ENCODE measurements at regions not wholly inside any gene's neighbourhood (a gene's known extent, or its start where the extent isn't known, plus 50 kb on each side); places are given as distances from the start of the nearest gene placed in this dataset.

DNA sequence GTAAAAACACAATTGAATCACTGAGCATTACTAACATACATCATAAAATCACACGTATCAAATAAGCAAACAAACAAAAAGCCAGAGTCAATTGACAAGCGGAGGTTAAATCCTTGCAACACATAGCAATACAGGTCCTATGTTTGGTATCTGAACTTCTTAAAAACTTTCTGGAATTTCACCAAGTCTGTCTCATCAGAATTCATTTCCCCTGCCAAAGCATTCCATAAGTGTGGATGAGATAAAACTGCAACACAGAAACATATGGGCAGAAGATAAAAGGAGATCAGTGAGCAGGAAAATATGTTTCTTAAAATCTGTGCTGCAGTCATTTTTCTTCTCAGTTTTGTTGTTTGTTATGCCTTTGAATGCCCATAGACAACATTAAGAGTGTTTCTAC lies 1155.5 kb downstream of the TBL1XR1 start:
- no CpG with 5 or more reads among the region's 2 CpGs for WGBS (ENCODE audit: extremely low coverage, insufficient read length, low lambda C conversion rate)
- 0 out of 2 replicates have a peak, but pooled peaks cover 2% of the 10 kb centered on the region for H3K4me1 ChIP-seq (ENCODE audit: insufficient read depth, low read length)
- H3K14ac ChIP-seq (ENCODE audit: insufficient read depth, low read length): no peak overlapping the region
- TF ChIP-seq, protein P1, sequence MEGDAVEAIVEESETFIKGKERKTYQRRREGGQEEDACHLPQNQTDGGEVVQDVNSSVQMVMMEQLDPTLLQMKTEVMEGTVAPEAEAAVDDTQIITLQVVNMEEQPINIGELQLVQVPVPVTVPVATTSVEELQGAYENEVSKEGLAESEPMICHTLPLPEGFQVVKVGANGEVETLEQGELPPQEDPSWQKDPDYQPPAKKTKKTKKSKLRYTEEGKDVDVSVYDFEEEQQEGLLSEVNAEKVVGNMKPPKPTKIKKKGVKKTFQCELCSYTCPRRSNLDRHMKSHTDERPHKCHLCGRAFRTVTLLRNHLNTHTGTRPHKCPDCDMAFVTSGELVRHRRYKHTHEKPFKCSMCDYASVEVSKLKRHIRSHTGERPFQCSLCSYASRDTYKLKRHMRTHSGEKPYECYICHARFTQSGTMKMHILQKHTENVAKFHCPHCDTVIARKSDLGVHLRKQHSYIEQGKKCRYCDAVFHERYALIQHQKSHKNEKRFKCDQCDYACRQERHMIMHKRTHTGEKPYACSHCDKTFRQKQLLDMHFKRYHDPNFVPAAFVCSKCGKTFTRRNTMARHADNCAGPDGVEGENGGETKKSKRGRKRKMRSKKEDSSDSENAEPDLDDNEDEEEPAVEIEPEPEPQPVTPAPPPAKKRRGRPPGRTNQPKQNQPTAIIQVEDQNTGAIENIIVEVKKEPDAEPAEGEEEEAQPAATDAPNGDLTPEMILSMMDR (conservative IDR thresholded peaks at IDR 0.05): no peak
- H2AK5ac ChIP-seq (ENCODE audit: insufficient read length, low read length): no peak overlapping the region
- no peak for DNase-seq
- H2BK12ac ChIP-seq (ENCODE audit: insufficient read length, low read depth, low read length): no peak overlapping the region
- Mint-ChIP-seq H3K27ac (no peak overlapping the region), H3K27me3 (ENCODE audit: low read depth) (no peaks in the 10 kb centered on the region), H3K36me3 (ENCODE audit: insufficient read depth in 1 of 3, low read depth in 3 of 3) (no peaks in the 10 kb centered on the region), H3K9me3 (no peaks in the 10 kb centered on the region), H3K4me3 (no peak overlapping the region), H3K4me1 (peaks cover 0 to 3% of the 10 kb centered on the region in 2 experiments; a peak in 2 of 4 replicates)
- H3K9me3 ChIP-seq (ENCODE audit: control insufficient read depth, low read depth, low read length): no peaks in the 10 kb centered on the region
- H4K20me1 ChIP-seq (ENCODE audit: control insufficient read depth, insufficient read depth, insufficient read length): no peaks in the 10 kb centered on the region
- no peaks in the 10 kb centered on the region for H3K79me1 ChIP-seq (ENCODE audit: insufficient read depth, low read depth, low read length, poor library complexity, severe bottlenecking)
- no peak overlapping the region for H2AFZ ChIP-seq (ENCODE audit: low read length)
- H3K23me2 ChIP-seq (ENCODE audit: insufficient read length, low read depth, low read length, poor library complexity, severe bottlenecking): no peaks in the 10 kb centered on the region
- H3K27ac ChIP-seq (ENCODE audit: insufficient read length, low read depth, low read length): no peak overlapping the region
- H4K91ac ChIP-seq (ENCODE audit: insufficient read length, low read depth, low read length): no peak overlapping the region
- H3K4ac ChIP-seq (ENCODE audit: low read depth, low read length): no peak overlapping the region
- H4K5ac ChIP-seq (ENCODE audit: insufficient read length, low read depth, low read length): no peak overlapping the region
- no peak overlapping the region for H2BK5ac ChIP-seq (ENCODE audit: insufficient read length, low read length)
- no peak overlapping the region for H2BK120ac ChIP-seq (ENCODE audit: low read depth, low read length, poor library complexity, severe bottlenecking)
- H4K8ac ChIP-seq (replicated peaks; ENCODE audit: insufficient read length, low read depth, low read length): no peak overlapping the region
- H3K9ac ChIP-seq (ENCODE audit: extremely low read depth, insufficient read length, low read length): no peak overlapping the region
- H3K79me2 ChIP-seq (ENCODE audit: insufficient read depth, low read length): no peaks in the 10 kb centered on the region
- no peaks in the 10 kb centered on the region for H3K27me3 ChIP-seq (ENCODE audit: insufficient read depth, low read length)
- H3K18ac ChIP-seq (ENCODE audit: insufficient read length, low read depth, low read length): no peak overlapping the region
- H3K4me2 ChIP-seq (ENCODE audit: insufficient read depth, insufficient read length, low read length): no peak overlapping the region
- no peak overlapping the region for H3K23ac ChIP-seq (ENCODE audit: insufficient read length, low read depth, low read length)
- no peak overlapping the region for H2BK20ac ChIP-seq (ENCODE audit: low read depth, low read length, poor library complexity, severe bottlenecking)
- no peak overlapping the region for H3K56ac ChIP-seq (ENCODE audit: insufficient read length, low read depth, low read length)
- H3T11ph ChIP-seq (ENCODE audit: low read length): no peak overlapping the region
- no peak overlapping the region for H2BK15ac ChIP-seq (ENCODE audit: low read depth, low read length)

Measured in H9 (cell line).